ENCODE measurements at regions not wholly inside any gene's neighbourhood (a gene's known extent, or its start where the extent isn't known, plus 50 kb on each side); places are given as distances from the start of the nearest gene placed in this dataset.

- Histone ChIP-seq H3K27me3 (replicated peaks; ENCODE audit: insufficient read depth) (0 out of 2 replicates have a peak, but pooled peaks cover 6% of the 10 kb centered on the region), H2AFZ (no peak overlapping the region), H3K9me3 (ENCODE audit: low read depth) (no peaks in the 10 kb centered on the region), H3K4me2 (ENCODE audit: unreplicated experiment) (no peak overlapping the region), H3K9me2 (ENCODE audit: insufficient read depth) (no peaks in the 10 kb centered on the region), H3K9ac (no peak overlapping the region), H3K79me2 (ENCODE audit: insufficient read depth) (no peaks in the 10 kb centered on the region), H3F3A (ENCODE audit: insufficient read depth) (no peaks in the 10 kb centered on the region), H4K20me1 (ENCODE audit: insufficient read depth) (no peaks in the 10 kb centered on the region), H3K36me3 (ENCODE audit: low read depth) (no peaks in the 10 kb centered on the region), H3K4me3 (no peak overlapping the region), H3K27ac (no peak overlapping the region), H3K4me1 (ENCODE audit: insufficient read depth) (no peaks in the 10 kb centered on the region; the same call in 1 of the 2 replicates)
- TF ChIP-seq EZH2phosphoT487 (IDR thresholded peaks at IDR 0.05; ENCODE audit: insufficient read depth, low read depth) = no peak
- TF ChIP-seq EZH2 (IDR thresholded peaks at IDR 0.05; ENCODE audit: insufficient read depth, poor library complexity, severe bottlenecking) = no peak
- WGBS, 2 experiments (ENCODE audit: low coverage in 1 of 2, low lambda C conversion rate in 2 of 2, missing lambda C conversion rate in 2 of 2) = 74 to 75% methylated on average over 5 of the region's 5 CpGs
- in situ Hi-C loops (cut with MboI) = no loop called here
- no peak for DNase-seq
Observed at GRCh38 chr18:22253156-22253555, 83.8 kb downstream of the GATA6 start.
